BJ (cell line): ENCODE measurements at regions not wholly inside any gene's neighbourhood (a gene's known extent, or its start where the extent isn't known, plus 50 kb on each side); places are given as distances from the start of the nearest gene placed in this dataset.

Experiments used
- CTCF ChIA-PET: fragments of 350-600 bp; formaldehyde crosslinking; extraction: SDS; loops from one replicate; lab custom pipeline; 2021; ENCODE audit warnings: antibody characterized with exemption, inconsistent platforms; lab: Yijun Ruan, JAX
- POLR2A ChIA-PET: fragments of 300-600 bp; sonication (Branson Sonifier 250); formaldehyde crosslinking; extraction: SDS; loops from one replicate; lab custom pipeline; 2021; ENCODE audit warnings: antibody characterized with exemption; lab: Charles Lee
- DNase-seq: peaks from one replicate; pipeline ENCODE4 v3.0.0-alpha.2; 2011; ENCODE audit warnings: low read depth
- H3K27me3 ChIP-seq: 2 replicates; pipeline ENCODE4 v1.6.0; 2011; ENCODE audit warnings: low read length; ENCODE audit not compliant: control insufficient read depth, insufficient read depth
- H3K36me3 ChIP-seq: 2 replicates; pipeline ENCODE4 v1.5.1; 2011; ENCODE audit warnings: low read length; ENCODE audit not compliant: control insufficient read depth, insufficient read depth
- H3K4me3 ChIP-seq: 2 replicates; pipeline ENCODE4 v1.5.1; 2011; ENCODE audit warnings: low read depth, mild to moderate bottlenecking, control low read depth, low read length
- CTCF ChIP-seq: IDR thresholded peaks from 2 replicates; pipeline ENCODE4 v1.5.1; 2011; ENCODE audit warnings: low read depth, mild to moderate bottlenecking, control low read depth, inconsistent platforms, low read length, moderate library complexity; ENCODE audit not compliant: insufficient read depth

GRCh38 chr16:55388131-55388862, 64.3 kb downstream of the IRX6 start:
- no peaks in the 10 kb centered on the region for H3K36me3 ChIP-seq
- no peaks in the 10 kb centered on the region for H3K27me3 ChIP-seq
- no peak for TF ChIP-seq CTCF
- DNase-seq: no peak
- H3K4me3 ChIP-seq: no peak overlapping the region
- ChIA-PET CTCF (interaction anchor here (1.2 kb wide), 1 partner anchor 8 kb away, joined by 3 read pairs; no protein-coding TSS in a partner anchor), POLR2A (no interaction called here)

GRCh38 chr16:55389426-55390073, 65.5 kb downstream of the IRX6 start:
- Histone ChIP-seq H3K27me3 (no peaks in the 10 kb centered on the region), H3K4me3 (no peak overlapping the region), H3K36me3 (no peaks in the 10 kb centered on the region)
- TF ChIP-seq CTCF: no peak
- POLR2A ChIA-PET: no interaction called here
- DNase-seq: no peak
- CTCF ChIA-PET: no interaction called here

DNA sequence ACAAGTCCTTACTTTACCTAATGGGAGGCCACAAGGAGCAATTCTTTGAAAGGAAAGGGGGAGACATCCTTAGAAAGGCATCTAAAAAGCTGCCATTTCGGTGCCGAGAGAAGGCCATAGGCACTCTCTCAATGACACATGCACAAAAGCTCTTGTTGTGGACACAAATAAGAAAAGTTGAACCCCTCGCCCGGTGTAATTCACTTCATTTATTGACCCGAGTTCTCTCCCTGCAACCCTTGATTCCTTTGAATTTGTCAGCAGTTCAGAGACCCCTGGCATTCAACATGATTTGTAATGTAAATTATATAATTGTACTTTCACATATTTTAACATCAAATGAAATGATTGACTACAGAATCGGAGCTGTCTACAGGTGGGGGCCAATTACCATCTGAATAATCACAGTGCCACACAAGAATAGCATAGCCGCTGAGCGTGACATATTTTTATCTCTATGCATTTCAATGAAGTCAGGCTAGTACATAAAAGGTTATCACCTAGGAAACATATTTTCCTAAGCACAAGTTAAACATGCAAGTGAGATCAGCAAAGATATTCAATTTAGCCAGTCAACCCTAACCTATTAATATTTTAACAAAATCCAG, 66.7 kb downstream of the IRX6 start:
- H3K4me3 ChIP-seq: no peak overlapping the region
- no peak for TF ChIP-seq CTCF
- H3K36me3 ChIP-seq: no peaks in the 10 kb centered on the region
- ChIA-PET CTCF (no interaction called here), POLR2A (no interaction called here)
- H3K27me3 ChIP-seq: no peaks in the 10 kb centered on the region
- DNase-seq: no peak

DNA sequence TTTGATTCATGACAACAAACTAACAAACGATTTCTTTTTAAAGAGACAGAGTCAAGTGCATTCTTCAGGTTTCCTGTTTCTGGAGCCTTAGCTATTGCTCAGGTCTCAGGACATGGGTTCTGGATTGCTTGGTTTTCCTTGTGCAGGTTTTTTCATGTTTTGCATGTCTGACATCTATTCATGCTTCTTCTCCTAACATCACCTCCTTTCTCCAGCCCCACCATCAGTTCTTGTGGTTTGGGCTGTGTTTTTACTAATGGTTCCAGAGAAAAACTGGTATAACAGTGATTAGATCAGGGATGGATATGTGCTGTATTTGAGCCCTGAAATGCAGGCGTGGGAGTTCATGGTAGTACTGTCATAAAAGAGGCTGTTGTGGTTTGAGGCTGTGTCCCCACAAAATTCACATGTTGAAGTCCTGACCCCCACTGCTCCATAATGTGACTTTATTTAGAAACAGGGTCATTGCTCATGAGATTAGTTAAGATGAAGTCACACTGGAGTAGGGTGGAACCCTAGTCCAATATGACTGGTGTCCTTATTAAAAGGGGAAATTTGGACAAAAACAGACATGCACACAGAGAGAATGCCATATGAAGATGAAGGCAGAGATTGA, 67.9 kb downstream of the IRX6 start:
- Histone ChIP-seq H3K4me3 (no peak overlapping the region), H3K36me3 (no peaks in the 10 kb centered on the region), H3K27me3 (no peaks in the 10 kb centered on the region)
- no peak for TF ChIP-seq CTCF
- ChIA-PET POLR2A (no interaction called here), CTCF (interaction anchor here (0.6 kb wide), 1 partner anchor 9 kb away, joined by 3 read pairs; no protein-coding TSS in a partner anchor)
- DNase-seq: no peak

- Histone ChIP-seq H3K27me3 (no peaks in the 10 kb centered on the region), H3K4me3 (no peak overlapping the region), H3K36me3 (no peaks in the 10 kb centered on the region)
- DNase-seq: no peak
- CTCF ChIA-PET: no interaction called here
- POLR2A ChIA-PET: no interaction called here
- TF ChIP-seq CTCF: no peak
Measured at GRCh38 chr16:55392701-55393100, 68.7 kb downstream of the IRX6 start.
